ENCODE measurements at regions not wholly inside any gene's neighbourhood (a gene's known extent, or its start where the extent isn't known, plus 50 kb on each side); places are given as distances from the start of the nearest gene placed in this dataset.

DNA sequence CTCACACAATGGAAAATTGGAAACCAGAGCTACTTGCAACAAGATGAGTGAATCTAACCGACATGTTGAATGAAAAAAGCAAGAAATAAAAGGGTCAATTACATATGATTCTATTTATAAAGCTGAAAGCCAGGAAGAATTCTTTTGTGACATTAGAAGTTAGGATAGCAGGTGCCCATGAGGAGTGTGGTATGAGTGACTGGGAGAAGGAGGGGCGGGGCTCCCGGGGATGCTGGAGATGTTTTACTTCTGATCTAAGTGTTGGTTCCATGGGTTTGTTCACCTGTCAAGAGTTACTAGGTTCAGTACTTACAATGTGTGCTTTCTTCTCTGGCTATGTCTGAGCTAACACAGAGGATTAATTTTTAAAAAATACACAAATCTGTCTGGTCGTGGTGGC lies 60.8 kb downstream of the NSMCE3 start:
- no peak overlapping the region for H3K27ac ChIP-seq
- TF ChIP-seq POLR2A (IDR thresholded peaks at IDR 0.05) (no peak), CTCF (IDR thresholded peaks at IDR 0.05) (no peak)
- intact Hi-C loops (cut with DNase I), result no loop called here
- H3K4me1 ChIP-seq (replicated peaks in 1 of 2), result no peaks in the 10 kb centered on the region
- no peaks in the 10 kb centered on the region for H3K36me3 ChIP-seq (replicated peaks in 1 of 2)
- H3K4me3 ChIP-seq, result no peak overlapping the region
- H3K27me3 ChIP-seq, result no peaks in the 10 kb centered on the region
- no peak for DNase-seq
- no peaks in the 10 kb centered on the region for H3K9me3 ChIP-seq (replicated peaks in 1 of 3)
- 65 to 77% (median 70%) methylated on average over 4 of the region's 4 CpGs for WGBS, 4 donors

DNA sequence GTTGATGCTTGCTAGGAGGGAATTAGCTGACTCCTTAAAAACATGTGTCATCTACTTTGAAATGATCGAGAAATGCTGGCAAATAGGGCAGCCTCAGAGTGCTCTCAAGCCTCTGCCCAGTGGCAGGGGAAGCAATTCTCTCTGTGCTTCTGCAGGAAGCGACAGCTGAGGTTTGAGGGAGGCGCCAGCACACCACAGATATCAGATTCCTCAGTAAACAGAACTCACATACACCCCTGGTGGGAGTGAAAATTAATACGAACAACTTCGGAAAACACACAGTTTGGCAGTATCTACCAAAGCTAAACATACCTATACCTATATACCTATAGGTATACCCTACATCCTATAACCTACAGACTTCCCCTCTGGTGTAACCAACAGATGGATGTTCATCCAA lies 61.3 kb downstream of the NSMCE3 start:
- no peak overlapping the region for H3K27ac ChIP-seq
- no peaks in the 10 kb centered on the region for H3K4me1 ChIP-seq (replicated peaks in 1 of 2)
- H3K9me3 ChIP-seq (replicated peaks in 1 of 3), result no peaks in the 10 kb centered on the region
- no peaks in the 10 kb centered on the region for H3K36me3 ChIP-seq (replicated peaks in 1 of 2)
- WGBS, 4 donors, result 17 to 25% (median 19%) methylated on average over 5 of the region's 5 CpGs
- no peak for TF ChIP-seq POLR2A (IDR thresholded peaks at IDR 0.05)
- no peak for TF ChIP-seq CTCF (IDR thresholded peaks at IDR 0.05)
- intact Hi-C loops (cut with DNase I), result no loop called here
- peak in 1 of 7 donors; percentile 58 for DNase-seq
- H3K27me3 ChIP-seq, result no peaks in the 10 kb centered on the region
- H3K4me3 ChIP-seq, result no peak overlapping the region

DNA sequence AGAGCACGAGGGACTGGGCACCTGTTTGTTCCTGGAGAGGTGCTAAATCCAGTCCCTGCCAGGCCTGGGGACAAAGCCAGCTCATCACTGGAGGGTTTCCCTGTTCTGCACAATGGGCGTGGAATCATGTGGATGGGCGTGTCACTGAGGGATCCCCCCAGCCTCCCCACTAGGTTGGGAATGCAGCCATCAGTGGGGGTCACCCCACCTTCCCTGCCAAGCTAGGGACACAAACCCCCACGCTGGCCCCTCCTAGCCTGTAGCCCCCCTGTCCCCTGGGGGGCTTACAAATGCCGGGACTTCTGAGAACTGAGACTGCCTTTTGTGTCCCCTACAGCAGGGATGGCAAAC lies 61.9 kb downstream of the NSMCE3 start:
- DNase-seq, result no peak
- Histone ChIP-seq H3K27me3 (no peaks in the 10 kb centered on the region), H3K4me1 (replicated peaks in 1 of 2) (no peaks in the 10 kb centered on the region), H3K36me3 (replicated peaks in 1 of 2) (no peaks in the 10 kb centered on the region), H3K27ac (no peak overlapping the region), H3K4me3 (no peak overlapping the region), H3K9me3 (replicated peaks in 1 of 3) (no peaks in the 10 kb centered on the region)
- TF ChIP-seq CTCF (IDR thresholded peaks at IDR 0.05) (no peak), POLR2A (IDR thresholded peaks at IDR 0.05) (no peak)
- intact Hi-C loops (cut with DNase I), result no loop called here
- WGBS, 4 donors, result 61 to 75% (median 70%) methylated on average over 3 to 5 of the region's 5 CpGs

DNA sequence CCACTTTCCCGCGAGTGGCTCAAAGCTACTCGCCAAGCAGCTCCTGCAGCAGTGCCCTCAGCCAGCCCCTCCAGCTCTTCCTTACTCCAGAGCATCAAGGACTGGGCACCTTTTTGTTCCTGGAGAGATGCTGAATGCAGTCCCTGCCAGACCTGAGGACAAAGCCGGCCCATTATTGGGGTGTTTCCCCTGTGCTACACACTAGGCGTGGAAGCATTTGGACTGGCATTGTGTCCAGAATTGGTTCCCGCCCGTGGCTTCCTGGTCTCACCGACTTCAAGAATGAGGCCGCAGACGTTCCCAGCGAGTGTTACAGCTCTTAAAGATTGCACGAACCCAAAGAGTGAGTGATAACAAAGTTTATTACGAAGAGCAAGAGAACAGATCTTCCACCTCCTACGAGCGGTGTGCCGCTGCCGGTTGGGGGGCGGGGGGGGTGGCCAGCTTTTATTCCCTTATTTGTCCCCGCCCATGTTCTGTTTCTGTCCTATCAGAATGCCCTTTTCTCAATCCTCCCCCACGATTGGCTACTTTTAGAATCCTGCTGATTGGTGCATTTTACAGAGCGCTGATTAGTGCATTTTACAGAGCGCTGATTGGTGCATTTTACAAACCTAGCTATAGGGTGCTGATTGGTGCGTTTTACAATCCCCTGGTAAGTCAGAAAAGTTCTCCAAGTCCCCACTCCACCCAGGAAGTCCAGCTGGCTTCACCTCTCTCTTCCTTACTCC lies 62.4 kb downstream of the NSMCE3 start:
- WGBS, 4 donors, result 78 to 90% (median 87%) methylated on average over 19 to 23 of the region's 23 CpGs
- no peak for DNase-seq
- intact Hi-C loops (cut with DNase I), result no loop called here

More for the DNA sequence above, 62.4 kb downstream of the NSMCE3 start:
- no peak overlapping the region for H3K27ac ChIP-seq
- no peaks in the 10 kb centered on the region for H3K4me1 ChIP-seq (replicated peaks in 1 of 2)
- TF ChIP-seq POLR2A (IDR thresholded peaks at IDR 0.05) (no peak), CTCF (IDR thresholded peaks at IDR 0.05) (no peak)
- no peaks in the 10 kb centered on the region for H3K36me3 ChIP-seq (replicated peaks in 1 of 2)
- no peaks in the 10 kb centered on the region for H3K27me3 ChIP-seq
- H3K4me3 ChIP-seq, result no peak overlapping the region
- H3K9me3 ChIP-seq (replicated peaks in 1 of 3), result no peaks in the 10 kb centered on the region
